ENCODE measurements at regions not wholly inside any gene's neighbourhood (a gene's known extent, or its start where the extent isn't known, plus 50 kb on each side); places are given as distances from the start of the nearest gene placed in this dataset.

DNA sequence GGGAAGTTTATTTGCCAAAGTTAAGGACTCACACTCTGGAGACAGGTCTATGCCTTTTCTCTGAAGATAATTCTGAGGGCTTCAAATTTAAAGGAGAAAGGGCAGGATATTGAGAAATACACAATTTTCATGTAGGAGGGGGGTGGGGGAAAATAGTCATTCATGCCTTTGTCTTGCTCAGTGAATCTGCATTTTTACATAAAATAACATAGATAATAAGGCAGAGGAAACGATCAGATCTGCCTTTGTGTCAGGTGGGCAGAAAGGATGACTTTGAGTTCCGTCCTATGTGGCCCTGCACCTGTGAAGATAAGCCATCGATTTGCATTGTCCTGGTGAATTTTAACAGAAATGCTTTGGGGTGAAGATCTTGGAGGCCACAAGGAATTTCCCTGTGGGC is 76.8 kb downstream of the SC5D start:
- TF ChIP-seq EZH2 (IDR thresholded peaks at IDR 0.05; ENCODE audit: insufficient read depth, poor library complexity, severe bottlenecking) = no peak
- TF ChIP-seq EZH2phosphoT487 (IDR thresholded peaks at IDR 0.05; ENCODE audit: insufficient read depth, low read depth) = no peak
